NCI-H2107 (cell line): ENCODE measurements at regions not wholly inside any gene's neighbourhood (a gene's known extent, or its start where the extent isn't known, plus 50 kb on each side); places are given as distances from the start of the nearest gene placed in this dataset.
A peak's percentile ranks its signal among the peaks of the same experiment; 100 is the strongest.

Experiments
- DNase-seq: peaks from one replicate; lab custom pipeline; 2025; lab: John Stamatoyannopoulos, UW

DNA sequence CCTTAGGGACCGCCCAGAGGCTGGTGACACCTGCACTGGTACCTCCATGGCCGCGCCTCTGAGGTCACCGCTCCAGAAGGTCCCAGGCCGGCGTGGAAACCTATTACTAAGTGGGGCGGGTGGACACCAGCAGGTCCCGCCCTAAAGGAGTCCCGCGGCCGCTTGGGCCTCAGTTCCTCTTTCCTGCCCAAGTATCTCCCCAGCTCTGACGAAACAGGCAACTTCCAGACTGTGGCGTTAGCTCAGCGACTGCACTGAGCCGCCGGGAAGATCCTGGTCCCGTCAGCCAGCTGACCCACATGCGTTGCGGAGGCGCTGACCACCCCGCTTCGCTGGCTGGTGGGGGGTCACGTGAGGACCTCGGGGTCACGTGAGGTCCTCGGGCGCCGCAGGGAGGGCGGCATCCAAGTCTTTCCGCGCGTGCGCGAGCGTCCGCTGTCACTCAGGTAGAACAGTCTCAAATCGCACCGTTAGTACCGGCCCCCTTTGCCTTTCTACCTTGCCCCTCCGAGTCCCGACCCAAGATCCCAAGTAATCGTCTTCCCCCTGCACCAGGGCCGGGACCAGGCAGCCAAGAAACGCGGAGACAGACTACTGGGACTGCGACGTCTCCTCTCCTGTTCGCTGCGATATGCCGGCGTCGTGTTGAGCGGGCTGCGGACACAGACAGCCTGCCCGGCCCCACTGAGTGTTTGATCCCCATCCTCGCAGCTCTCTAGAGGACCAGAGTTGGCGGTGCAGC lies 53.7 kb upstream of the KDM4C start:
- DNase-seq: peak; percentile 70

DNA sequence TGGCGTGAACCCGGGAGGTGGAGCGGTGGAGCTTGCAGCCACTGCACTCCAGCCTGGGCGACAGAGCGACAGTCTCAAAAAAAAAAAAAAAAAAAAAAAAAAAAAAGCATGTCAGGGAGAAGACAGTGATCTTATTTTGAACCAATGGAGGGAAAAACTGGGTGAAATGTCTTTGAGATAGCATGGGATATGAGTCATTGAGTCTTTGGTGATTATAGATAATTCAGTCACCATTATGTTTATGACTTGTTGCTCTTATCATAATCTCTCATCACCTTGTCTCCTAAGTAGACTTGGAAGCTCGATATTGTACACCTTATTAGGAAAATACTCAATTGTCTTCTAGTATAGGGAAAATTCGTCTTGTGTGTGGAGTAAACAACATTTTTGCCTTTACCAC lies 55.1 kb upstream of the KDM4C start:
- no peak for DNase-seq

DNA sequence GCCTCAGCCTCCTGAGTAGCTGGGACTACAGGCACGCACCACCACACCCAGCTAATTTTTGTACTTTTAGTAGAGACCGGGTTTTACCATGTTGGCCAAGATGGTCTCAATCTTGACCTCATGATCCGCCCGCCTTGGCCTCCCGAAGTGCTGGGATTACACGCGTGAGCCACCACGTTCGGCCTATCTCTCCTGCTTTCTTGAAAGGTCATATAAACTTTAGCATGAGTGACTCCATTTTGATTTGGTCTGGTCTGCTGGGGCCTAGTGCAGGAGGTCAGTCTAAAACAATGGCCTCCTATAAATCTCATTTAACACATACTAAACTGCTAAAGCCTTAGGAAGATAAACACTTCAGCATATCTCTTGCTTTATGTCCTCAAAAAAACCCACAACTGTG lies 50.6 kb upstream of the GLDC start:
- DNase-seq: no peak

DNA sequence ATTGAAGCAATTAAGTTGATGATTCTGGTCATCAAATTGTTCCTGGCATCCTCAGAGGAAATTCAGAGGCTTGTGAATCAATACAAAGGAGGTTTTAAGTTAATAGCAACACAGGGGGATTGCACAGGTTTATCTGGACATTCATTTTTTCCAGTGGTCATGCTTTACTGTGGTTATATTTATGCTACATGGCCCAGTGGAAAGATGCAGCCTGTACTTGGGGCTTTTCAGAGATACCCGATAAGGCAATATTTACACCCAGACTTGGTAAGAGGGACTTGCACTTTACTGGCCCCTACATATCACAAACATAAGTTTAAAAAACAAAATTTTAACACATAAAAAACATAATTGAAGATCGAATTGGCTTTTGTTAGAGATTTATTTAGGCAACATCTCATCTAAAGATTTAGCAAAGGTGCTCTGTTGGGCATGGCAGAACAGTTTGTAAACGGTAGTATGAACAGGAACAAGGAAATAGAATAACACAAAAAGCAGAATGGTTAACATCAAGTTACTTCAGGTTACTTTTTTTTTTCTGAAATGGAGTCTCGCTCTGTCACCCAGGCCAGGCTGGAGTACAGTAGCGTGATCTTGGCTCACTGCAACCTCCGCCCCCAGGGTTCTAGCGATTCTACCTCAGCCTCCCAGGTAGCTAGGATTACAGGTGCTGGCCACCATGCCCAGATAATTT lies 49.7 kb upstream of the GLDC start:
- no peak for DNase-seq
